BJ (cell line): ENCODE measurements at regions not wholly inside any gene's neighbourhood (a gene's known extent, or its start where the extent isn't known, plus 50 kb on each side); places are given as distances from the start of the nearest gene placed in this dataset.
A peak's percentile ranks its signal among the peaks of the same experiment; 100 is the strongest.

Experiments used
- CTCF ChIA-PET: fragments of 350-600 bp; formaldehyde crosslinking; extraction: SDS; loops from one replicate; lab custom pipeline; 2021; ENCODE audit warnings: antibody characterized with exemption, inconsistent platforms; lab: Yijun Ruan, JAX
- POLR2A ChIA-PET: fragments of 300-600 bp; sonication (Branson Sonifier 250); formaldehyde crosslinking; extraction: SDS; loops from one replicate; lab custom pipeline; 2021; ENCODE audit warnings: antibody characterized with exemption; lab: Charles Lee
- DNase-seq: peaks from one replicate; pipeline ENCODE4 v3.0.0-alpha.2; 2011; ENCODE audit warnings: low read depth
- H3K27me3 ChIP-seq: 2 replicates; pipeline ENCODE4 v1.6.0; 2011; ENCODE audit warnings: low read length; ENCODE audit not compliant: control insufficient read depth, insufficient read depth
- H3K36me3 ChIP-seq: 2 replicates; pipeline ENCODE4 v1.5.1; 2011; ENCODE audit warnings: low read length; ENCODE audit not compliant: control insufficient read depth, insufficient read depth
- H3K4me3 ChIP-seq: 2 replicates; pipeline ENCODE4 v1.5.1; 2011; ENCODE audit warnings: low read depth, mild to moderate bottlenecking, control low read depth, low read length
- TF ChIP-seq, protein P1 (sequence below): IDR thresholded peaks from 2 replicates; pipeline ENCODE4 v1.5.1; 2011; ENCODE audit warnings: low read depth, mild to moderate bottlenecking, control low read depth, inconsistent platforms, low read length, moderate library complexity; ENCODE audit not compliant: insufficient read depth

DNA sequence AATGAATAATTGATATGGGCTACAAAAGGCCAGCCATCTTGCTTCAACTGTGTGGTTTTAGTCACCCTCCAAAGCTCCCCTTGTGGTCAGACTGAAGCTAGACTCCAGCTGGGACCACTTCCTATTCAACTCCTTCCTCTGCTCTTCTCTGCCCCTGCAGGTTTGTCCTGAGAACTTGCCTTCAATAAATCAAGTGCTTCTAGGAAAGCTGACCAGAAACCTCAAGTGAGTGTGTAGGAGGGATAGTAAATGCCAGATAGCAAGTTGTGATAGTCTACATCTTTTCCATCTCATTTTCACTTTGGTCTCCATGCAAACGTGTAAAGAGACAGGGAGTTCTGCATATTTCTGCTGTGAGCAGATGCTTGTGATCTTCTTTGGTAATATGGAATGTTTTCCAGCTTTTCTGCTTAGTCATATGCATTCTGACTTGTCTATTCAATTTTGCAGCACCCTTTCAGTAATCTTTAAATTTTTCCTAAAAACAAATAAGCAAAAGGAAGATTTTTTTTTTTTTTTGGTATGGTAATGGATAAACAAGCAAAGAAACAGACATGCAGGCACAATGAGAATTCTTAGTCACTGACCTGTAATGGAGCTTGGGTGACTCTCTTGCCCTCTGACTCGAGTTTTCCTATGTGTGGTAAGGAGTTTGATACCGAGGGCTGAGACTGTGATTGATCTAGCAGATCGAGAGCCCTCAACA is 201.3 kb upstream of the BTBD3 start:
- TF ChIP-seq, protein P1, sequence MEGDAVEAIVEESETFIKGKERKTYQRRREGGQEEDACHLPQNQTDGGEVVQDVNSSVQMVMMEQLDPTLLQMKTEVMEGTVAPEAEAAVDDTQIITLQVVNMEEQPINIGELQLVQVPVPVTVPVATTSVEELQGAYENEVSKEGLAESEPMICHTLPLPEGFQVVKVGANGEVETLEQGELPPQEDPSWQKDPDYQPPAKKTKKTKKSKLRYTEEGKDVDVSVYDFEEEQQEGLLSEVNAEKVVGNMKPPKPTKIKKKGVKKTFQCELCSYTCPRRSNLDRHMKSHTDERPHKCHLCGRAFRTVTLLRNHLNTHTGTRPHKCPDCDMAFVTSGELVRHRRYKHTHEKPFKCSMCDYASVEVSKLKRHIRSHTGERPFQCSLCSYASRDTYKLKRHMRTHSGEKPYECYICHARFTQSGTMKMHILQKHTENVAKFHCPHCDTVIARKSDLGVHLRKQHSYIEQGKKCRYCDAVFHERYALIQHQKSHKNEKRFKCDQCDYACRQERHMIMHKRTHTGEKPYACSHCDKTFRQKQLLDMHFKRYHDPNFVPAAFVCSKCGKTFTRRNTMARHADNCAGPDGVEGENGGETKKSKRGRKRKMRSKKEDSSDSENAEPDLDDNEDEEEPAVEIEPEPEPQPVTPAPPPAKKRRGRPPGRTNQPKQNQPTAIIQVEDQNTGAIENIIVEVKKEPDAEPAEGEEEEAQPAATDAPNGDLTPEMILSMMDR, result peak; percentile 65
- Histone ChIP-seq H3K36me3 (no peaks in the 10 kb centered on the region), H3K4me3 (no peak overlapping the region), H3K27me3 (0 out of 2 replicates have a peak, but pooled peaks cover 3% of the 10 kb centered on the region)
- ChIA-PET POLR2A (interaction anchor here (0.7 kb wide), 2 partner anchors 98 to 346 kb away, joined by 6 to 13 read pairs; no protein-coding TSS in a partner anchor), CTCF (interaction anchor here (0.7 to 2.2 kb wide), 10 partner anchors 15 to 295 kb away, joined by 3 to 7 read pairs (median 3); no protein-coding TSS in a partner anchor)
- peak; percentile 78 for DNase-seq

DNA sequence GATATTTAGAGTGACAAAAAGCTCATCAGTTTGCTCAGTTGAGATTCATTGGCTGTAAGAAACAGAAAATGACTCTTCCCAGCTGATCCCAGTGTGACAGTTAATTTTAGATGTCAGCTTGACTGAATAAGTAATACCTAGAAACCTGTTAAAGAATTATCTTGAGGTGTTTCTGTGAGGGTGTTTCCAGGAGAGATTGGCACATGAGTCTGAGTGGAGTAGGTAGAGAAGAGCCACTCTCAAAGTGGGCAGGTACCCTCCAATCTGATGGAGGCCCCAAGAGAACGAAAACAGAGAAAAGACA is 200.8 kb upstream of the BTBD3 start:
- ChIA-PET POLR2A (interaction anchor here (0.7 kb wide), 1 partner anchor 98 kb away, joined by 13 read pairs; no protein-coding TSS in a partner anchor), CTCF (interaction anchor here (0.8 to 2.2 kb wide), 7 partner anchors 15 to 209 kb away, joined by 3 to 7 read pairs (median 3); no protein-coding TSS in a partner anchor)
- H3K36me3 ChIP-seq, result no peaks in the 10 kb centered on the region
- H3K27me3 ChIP-seq, result 0 out of 2 replicates have a peak, but pooled peaks cover 3% of the 10 kb centered on the region
- H3K4me3 ChIP-seq, result no peak overlapping the region
- TF ChIP-seq, protein P1, result no peak
- no peak for DNase-seq

DNA sequence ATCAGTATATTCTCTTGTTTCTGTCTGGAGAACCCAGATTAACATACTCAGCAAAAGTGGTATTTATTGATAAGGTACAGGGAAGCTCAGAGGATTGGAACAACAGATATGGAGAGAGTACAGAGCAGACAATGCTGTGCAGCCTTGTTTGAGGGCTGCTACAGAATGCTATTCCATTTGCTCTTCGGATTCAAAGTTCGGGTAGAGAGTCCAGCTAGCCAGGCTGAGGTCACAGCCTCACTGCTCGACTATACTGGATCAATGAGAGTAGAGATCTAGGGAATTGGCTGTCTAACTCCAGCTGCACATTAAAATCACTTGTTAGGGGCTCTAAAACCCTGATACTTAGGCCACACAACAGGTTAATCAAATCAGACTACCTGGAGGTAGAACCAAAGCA is 200.1 kb upstream of the BTBD3 start:
- CTCF ChIA-PET, result interaction anchor here (0.6 kb wide), 1 partner anchor 28 kb away, joined by 3 read pairs; no protein-coding TSS in a partner anchor
- POLR2A ChIA-PET, result no interaction called here

DNA sequence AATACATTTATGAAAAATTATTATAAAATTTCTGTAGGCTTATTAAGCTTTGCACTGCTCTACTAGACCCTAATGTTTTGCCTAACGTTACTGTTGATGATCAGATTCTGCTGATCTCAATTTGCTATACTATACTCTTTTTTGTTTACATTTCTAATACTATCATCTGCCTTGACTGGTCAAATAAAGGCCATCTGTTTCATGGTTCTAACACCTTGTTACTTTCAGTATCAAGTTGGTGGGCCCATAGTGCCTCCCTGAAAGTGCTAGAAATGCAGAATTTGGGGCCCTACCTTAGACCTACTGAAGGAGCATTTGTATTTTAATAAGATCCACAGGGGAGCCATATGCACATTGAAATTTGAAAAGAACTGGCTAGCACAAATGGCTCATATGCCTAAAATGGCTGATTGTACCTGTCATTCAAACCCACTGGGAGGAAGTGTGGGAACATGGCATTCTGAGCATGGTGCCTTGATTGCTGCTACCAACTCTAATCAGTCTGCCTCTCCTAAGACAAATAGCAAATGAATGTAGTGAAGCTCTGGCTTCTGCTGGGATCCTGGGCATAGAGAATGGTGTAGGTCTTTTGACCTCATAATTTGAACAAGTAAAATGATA is 199.1 kb upstream of the BTBD3 start:
- CTCF ChIA-PET, result no interaction called here
- TF ChIP-seq, protein P1, result no peak
- POLR2A ChIA-PET, result no interaction called here
- DNase-seq, result no peak
- no peaks in the 10 kb centered on the region for H3K36me3 ChIP-seq
- no peak overlapping the region for H3K4me3 ChIP-seq
- H3K27me3 ChIP-seq, result no peaks in the 10 kb centered on the region

More for the DNA sequence above, 200.1 kb upstream of the BTBD3 start:
- Histone ChIP-seq H3K36me3 (no peaks in the 10 kb centered on the region), H3K27me3 (0 out of 2 replicates have a peak, but pooled peaks cover 1% of the 10 kb centered on the region), H3K4me3 (no peak overlapping the region)
- no peak for DNase-seq
- TF ChIP-seq, protein P1, result no peak

DNA sequence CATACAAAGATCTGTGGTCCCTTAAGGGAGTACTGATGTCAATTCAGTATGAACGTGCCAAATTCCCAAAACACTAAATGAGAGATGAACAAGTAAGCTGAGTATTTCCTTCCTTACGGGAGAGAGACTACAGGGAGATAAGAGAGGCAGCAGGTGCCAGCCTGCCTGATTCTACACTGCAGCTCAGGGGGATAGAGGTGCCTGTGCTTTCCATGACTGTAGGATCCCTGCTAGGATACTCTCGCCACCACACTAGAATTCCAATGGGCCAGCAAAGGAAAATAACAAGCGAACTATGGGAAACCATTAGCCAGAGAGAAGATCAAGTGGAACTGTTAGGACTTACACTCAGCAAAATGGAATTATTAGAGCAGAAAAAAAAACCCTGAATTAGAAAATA is 198.5 kb upstream of the BTBD3 start:
- H3K27me3 ChIP-seq, result no peaks in the 10 kb centered on the region
- ChIA-PET POLR2A (no interaction called here), CTCF (no interaction called here)
- DNase-seq, result no peak
- H3K36me3 ChIP-seq, result no peaks in the 10 kb centered on the region
- TF ChIP-seq, protein P1, result no peak
- H3K4me3 ChIP-seq, result no peak overlapping the region
